ENCODE measurements at regions not wholly inside any gene's neighbourhood (a gene's known extent, or its start where the extent isn't known, plus 50 kb on each side); places are given as distances from the start of the nearest gene placed in this dataset.

GRCh38 chr1:96159379-96159778 is 562.2 kb upstream of the PTBP2 start:
- Histone ChIP-seq H4K20me1 (ENCODE audit: low read depth, low read length) (no peaks in the 10 kb centered on the region), H3K9ac (ENCODE audit: low read length) (no peak overlapping the region), H3K27ac (ENCODE audit: low read depth, low read length) (no peak overlapping the region), H2AFZ (ENCODE audit: low read depth, low read length, severe bottlenecking) (no peak overlapping the region), H3F3A (ENCODE audit: insufficient read depth) (no peaks in the 10 kb centered on the region), H3K4me2 (ENCODE audit: low read depth, low read length, poor library complexity, severe bottlenecking) (no peak overlapping the region), H3K79me2 (ENCODE audit: insufficient read depth, low read length) (no peaks in the 10 kb centered on the region), H3K27me3 (ENCODE audit: low read length) (no peaks in the 10 kb centered on the region), H3K36me3 (ENCODE audit: low read length) (no peaks in the 10 kb centered on the region), H3K4me3 (ENCODE audit: insufficient read depth, low read length, poor library complexity, severe bottlenecking) (no peak overlapping the region), H3K9me2 (replicated peaks; ENCODE audit: insufficient read depth, low read length) (no peaks in the 10 kb centered on the region), H3K9me3 (ENCODE audit: insufficient read depth, low read length) (no peaks in the 10 kb centered on the region)
- TF ChIP-seq, protein P1, sequence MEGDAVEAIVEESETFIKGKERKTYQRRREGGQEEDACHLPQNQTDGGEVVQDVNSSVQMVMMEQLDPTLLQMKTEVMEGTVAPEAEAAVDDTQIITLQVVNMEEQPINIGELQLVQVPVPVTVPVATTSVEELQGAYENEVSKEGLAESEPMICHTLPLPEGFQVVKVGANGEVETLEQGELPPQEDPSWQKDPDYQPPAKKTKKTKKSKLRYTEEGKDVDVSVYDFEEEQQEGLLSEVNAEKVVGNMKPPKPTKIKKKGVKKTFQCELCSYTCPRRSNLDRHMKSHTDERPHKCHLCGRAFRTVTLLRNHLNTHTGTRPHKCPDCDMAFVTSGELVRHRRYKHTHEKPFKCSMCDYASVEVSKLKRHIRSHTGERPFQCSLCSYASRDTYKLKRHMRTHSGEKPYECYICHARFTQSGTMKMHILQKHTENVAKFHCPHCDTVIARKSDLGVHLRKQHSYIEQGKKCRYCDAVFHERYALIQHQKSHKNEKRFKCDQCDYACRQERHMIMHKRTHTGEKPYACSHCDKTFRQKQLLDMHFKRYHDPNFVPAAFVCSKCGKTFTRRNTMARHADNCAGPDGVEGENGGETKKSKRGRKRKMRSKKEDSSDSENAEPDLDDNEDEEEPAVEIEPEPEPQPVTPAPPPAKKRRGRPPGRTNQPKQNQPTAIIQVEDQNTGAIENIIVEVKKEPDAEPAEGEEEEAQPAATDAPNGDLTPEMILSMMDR (IDR thresholded peaks at IDR 0.05; ENCODE audit: insufficient read depth, low read length, poor library complexity, severe bottlenecking) = no peak
- no peak for TF ChIP-seq EZH2phosphoT487 (conservative IDR thresholded peaks at IDR 0.05; ENCODE audit: low read length)

DNA sequence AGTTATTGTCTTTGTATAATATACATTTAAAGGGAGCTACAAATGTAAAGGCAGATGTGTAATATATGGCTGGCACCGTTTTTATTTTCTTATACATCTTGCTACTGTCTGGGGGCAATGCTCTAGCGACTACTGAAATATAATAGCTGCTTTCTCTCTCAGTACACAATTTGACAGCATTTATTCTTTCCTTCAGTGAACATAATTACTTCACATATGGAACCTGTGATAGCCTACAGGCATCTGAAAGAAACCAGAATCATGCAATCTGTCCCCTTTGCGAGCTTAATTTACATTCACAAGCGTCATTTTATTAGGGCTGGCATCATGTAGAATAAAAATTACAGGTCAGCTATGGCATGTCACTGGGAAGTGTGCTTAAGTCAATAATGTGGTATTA is 557.5 kb upstream of the PTBP2 start:
- no peaks in the 10 kb centered on the region for H3K9me2 ChIP-seq (replicated peaks; ENCODE audit: insufficient read depth, low read length)

GRCh38 chr1:96178053-96178452 is 543.5 kb upstream of the PTBP2 start:
- Histone ChIP-seq H3F3A (ENCODE audit: insufficient read depth) (no peaks in the 10 kb centered on the region), H3K4me3 (ENCODE audit: insufficient read depth, low read length, poor library complexity, severe bottlenecking) (no peak overlapping the region), H3K27ac (ENCODE audit: low read depth, low read length) (no peak overlapping the region), H4K20me1 (ENCODE audit: low read depth, low read length) (no peaks in the 10 kb centered on the region), H3K9me2 (replicated peaks; ENCODE audit: insufficient read depth, low read length) (no peaks in the 10 kb centered on the region), H3K9ac (ENCODE audit: low read length) (no peak overlapping the region), H2AFZ (ENCODE audit: low read depth, low read length, severe bottlenecking) (no peak overlapping the region), H3K9me3 (ENCODE audit: insufficient read depth, low read length) (no peaks in the 10 kb centered on the region), H3K79me2 (ENCODE audit: insufficient read depth, low read length) (no peaks in the 10 kb centered on the region), H3K4me2 (ENCODE audit: low read depth, low read length, poor library complexity, severe bottlenecking) (no peak overlapping the region), H3K36me3 (ENCODE audit: low read length) (no peaks in the 10 kb centered on the region), H3K27me3 (ENCODE audit: low read length) (no peaks in the 10 kb centered on the region)
- TF ChIP-seq, protein P1 (IDR thresholded peaks at IDR 0.05; ENCODE audit: insufficient read depth, low read length, poor library complexity, severe bottlenecking) = no peak
- no peak for TF ChIP-seq EZH2phosphoT487 (conservative IDR thresholded peaks at IDR 0.05; ENCODE audit: low read length)

More for the DNA sequence above, 557.5 kb upstream of the PTBP2 start:
- Histone ChIP-seq H2AFZ (ENCODE audit: low read depth, low read length, severe bottlenecking) (no peak overlapping the region), H3K4me3 (ENCODE audit: insufficient read depth, low read length, poor library complexity, severe bottlenecking) (no peak overlapping the region), H3K27ac (ENCODE audit: low read depth, low read length) (no peak overlapping the region), H3K27me3 (ENCODE audit: low read length) (no peaks in the 10 kb centered on the region), H3F3A (ENCODE audit: insufficient read depth) (no peaks in the 10 kb centered on the region), H3K9me3 (ENCODE audit: insufficient read depth, low read length) (no peaks in the 10 kb centered on the region), H3K79me2 (ENCODE audit: insufficient read depth, low read length) (no peaks in the 10 kb centered on the region), H4K20me1 (ENCODE audit: low read depth, low read length) (no peaks in the 10 kb centered on the region), H3K9ac (ENCODE audit: low read length) (no peak overlapping the region), H3K4me2 (ENCODE audit: low read depth, low read length, poor library complexity, severe bottlenecking) (no peak overlapping the region), H3K36me3 (ENCODE audit: low read length) (no peaks in the 10 kb centered on the region)
- TF ChIP-seq, protein P1 (IDR thresholded peaks at IDR 0.05; ENCODE audit: insufficient read depth, low read length, poor library complexity, severe bottlenecking) = no peak
- no peak for TF ChIP-seq EZH2phosphoT487 (conservative IDR thresholded peaks at IDR 0.05; ENCODE audit: low read length)
